DMS 273 (cell line): ENCODE measurements at regions not wholly inside any gene's neighbourhood (a gene's known extent, or its start where the extent isn't known, plus 50 kb on each side); places are given as distances from the start of the nearest gene placed in this dataset.

Experiments used
- DNase-seq: peaks from one replicate; lab custom pipeline; 2025; ENCODE audit not compliant: unreplicated experiment; lab: John Stamatoyannopoulos, UW

DNA sequence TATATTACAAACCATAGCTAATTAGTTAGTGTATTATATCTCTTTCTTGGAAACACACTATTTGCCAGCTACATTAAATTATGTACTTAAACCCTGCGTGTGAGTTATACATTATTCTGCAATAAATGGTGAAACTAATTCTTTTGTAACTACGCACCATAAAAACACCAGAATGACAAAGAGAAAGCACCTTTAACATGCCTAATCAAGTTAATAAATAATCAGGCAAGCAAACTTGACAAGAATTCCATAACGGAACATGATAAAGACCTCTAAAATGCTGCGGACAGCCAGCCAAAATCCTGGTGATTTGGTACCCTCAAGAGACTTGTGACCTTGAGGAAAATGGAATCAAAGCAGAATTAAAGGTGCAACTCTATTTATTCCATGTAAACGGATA, 375.3 kb upstream of the KITLG start:
- DNase-seq = no peak

DNA sequence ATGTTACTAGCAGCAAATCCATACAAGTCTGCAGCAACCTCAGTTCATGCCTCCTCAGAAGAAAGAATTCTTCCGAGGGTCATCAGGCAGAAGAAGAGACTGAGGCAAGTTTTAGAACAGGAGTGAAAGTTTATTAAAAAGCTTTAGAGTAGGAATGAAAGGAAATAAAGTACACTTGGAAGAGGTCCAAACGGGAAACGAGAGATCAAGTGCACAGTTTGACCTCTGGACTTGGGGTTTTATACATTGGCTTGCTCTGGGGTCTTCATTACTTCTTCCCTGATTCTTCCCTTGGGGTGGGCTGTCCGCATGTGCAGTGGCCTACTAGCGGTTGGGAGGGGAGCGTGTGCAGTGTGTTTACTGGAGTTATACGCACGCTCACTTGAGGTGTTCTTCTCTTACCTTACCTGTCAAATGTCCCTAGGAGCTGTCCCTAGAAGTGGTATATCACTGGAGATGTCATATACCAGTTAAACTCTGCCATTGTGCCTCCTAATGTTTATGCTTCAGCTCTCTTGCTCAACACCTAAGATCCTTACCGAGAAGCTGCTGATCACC, 372.8 kb upstream of the KITLG start:
- no peak for DNase-seq

DNA sequence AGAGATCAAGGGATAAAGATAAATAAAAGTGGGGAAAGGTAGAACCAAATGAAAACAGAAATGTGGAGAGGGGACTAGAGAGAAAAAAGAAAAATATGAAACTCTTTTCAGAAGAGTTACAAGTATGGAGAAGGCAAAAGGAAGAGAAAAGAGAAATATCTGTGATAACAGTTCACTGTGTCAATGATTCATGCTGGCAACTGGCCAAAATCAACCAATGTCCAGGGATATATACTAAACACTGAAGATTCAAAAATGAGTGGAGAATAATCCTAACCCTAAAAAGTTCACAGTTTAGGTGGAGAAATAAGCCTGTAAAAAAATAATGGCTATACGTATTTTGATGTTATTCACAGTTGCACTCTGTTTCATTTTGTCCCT, 372.3 kb upstream of the KITLG start:
- no peak for DNase-seq

- no peak for DNase-seq
These were observed 371.7 kb upstream of the KITLG start for GRCh38 chr12:88951860-88952561.

DNA sequence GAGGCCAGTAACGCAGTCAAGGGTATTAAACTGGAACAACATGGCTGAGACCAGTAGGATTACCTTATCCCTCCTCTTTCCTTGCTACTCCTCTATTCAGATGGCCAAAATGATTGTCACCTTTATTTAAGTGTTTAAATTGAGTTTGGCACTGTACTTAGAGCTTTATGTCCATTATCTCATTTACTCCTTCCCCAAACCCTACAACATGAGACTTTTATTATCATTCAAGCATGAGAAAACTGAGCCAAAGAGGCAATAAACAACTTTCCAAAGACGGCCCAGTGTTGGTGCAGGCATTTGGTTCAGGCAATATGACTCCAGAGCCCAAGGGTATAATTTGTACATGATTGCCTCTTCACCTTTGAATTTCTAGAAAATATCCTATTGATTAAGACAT, 370.9 kb upstream of the KITLG start:
- no peak for DNase-seq

DNA sequence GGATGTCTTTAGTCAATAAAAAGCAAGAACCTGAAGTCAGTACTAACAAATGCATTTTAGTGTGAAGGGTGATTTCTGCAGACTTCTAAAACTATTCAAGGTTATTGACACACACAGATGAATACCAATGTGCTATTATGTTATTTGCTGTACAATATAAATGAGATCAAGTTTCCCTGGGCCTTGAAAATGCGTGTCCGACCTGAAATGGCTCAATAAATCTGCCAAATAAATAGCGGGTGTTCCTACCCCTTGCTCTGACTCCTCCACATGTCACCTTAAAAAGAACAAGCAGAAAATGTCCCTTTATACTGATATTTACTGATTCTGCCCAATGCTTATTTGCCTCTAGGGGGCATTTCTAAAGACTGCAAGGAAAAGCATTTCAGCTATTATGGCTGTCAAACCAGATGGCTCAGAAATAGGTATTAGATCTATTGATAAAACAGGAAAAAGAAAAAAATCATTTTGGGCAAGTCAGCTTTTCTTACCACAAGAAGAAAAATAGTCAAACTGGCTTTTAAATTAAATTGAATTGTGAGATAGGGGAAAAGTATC, 367.3 kb upstream of the KITLG start:
- DNase-seq = no peak

DNA sequence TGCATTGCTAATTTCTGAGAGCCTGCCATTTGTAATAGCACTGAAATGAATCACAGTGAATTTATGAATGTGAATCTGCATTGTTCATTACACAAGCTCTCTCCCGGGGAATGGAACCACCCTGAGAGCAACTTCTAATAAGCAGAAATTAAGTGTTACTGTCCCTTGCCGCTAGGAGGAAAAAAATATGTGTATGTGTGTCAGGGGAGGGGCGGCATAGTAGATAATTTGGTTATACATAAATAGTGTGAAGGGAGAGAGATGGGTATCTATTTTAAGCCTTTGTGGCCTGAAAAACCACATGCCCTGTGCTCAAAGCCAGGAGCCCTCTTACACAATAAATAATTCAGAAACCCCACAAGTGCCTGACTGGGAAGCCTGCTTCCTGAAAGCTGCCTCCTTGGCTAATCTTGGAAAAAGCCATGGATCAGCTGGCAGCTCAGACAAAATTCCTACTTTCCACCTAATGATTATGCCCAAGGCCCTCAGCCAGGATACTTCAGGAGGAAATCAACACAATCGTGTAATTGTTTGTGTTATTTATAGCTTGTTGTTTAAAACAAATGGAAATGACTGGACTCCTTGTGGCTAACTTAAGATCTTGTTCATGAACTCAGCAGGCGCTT, 366.2 kb upstream of the KITLG start:
- no peak for DNase-seq

DNA sequence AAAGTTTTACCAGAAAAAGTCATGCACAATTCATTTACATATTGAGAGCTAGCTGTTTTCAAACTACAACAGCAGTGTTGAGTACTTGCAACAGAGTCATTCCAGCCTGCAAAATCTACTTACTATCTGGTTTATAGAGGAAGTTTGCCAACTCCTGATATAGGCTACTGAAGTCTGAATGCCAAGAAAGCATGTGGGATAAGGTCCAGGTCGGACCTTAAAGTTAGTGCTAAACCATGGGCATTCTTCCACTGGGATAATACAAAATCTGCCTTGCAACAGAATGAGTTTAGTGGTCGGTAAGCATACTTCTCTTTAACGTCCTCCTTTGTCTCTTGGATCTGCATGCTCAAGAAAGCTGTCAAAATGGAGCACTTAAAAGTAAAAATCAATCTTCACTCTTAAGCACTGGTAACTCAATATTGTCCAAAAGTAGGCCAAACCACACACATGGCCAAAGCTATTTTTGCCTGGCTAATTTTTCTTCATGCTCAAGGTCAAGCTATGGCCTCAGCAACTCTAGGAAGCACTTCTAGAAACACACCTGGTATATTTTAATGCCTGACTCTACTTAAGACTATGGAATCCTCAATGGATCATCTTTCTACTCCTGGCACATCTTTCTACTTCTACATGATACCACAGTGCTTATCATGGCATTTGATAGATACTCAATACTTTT, 364.9 kb upstream of the KITLG start:
- no peak for DNase-seq

GRCh38 chr12:88944397-88944796, 364.1 kb upstream of the KITLG start:
- DNase-seq = no peak

- DNase-seq = no peak
These were observed 360.6 kb upstream of the KITLG start for GRCh38 chr12:88940854-88941253.

DNA sequence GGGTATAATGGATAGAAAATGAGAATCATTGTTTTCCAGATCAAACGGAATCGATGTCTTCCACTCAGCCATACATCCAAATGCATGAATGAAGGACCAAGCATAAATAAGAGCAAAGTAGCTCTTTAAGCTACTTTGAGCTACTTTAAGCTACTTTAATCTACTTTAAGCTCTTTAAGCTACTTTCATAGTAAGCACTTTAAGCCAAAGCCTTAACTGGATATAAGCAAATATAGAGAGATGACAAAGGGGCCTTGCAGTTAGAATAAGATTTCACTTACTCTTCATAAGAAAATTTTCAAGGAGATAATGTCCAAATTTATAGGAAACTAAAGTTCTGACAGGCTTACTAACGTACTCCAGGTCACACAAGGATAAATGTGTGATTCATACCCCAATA, 355.6 kb upstream of the KITLG start:
- no peak for DNase-seq

DNA sequence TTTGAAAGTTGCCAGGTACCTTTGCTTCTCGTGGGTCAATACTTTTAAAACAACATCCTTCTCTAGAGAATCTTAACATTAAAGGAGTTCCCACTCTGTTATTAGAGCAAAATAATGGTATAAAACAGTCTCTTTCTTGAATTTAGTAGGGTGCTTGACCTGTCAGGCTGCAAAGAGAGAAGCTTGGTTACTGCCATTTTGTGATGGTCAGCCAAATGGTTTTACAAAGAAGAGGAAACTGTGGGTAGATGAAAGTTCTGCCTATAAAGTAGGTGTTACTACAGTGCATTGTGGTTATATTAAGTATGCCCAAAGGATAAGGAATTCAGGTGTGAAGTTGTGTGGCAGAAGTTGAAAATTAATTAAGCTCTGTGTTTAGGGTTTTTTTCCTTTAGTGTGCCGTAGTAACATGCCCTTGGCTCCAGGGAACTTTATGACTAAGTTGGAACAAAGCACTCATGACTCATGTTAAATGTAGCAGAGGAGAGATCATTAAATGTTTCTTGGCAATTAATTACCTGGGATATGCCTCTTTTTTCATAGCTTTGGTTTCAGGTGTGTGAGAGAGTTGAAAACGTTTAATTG, 354.0 kb upstream of the KITLG start:
- DNase-seq = no peak

- no peak for DNase-seq
These were observed 352.2 kb upstream of the KITLG start for GRCh38 chr12:88932457-88932856.

GRCh38 chr12:88931598-88931997, 351.3 kb upstream of the KITLG start:
- no peak for DNase-seq

- no peak for DNase-seq
These were observed 345.2 kb upstream of the KITLG start for GRCh38 chr12:88925454-88925853.

DNA sequence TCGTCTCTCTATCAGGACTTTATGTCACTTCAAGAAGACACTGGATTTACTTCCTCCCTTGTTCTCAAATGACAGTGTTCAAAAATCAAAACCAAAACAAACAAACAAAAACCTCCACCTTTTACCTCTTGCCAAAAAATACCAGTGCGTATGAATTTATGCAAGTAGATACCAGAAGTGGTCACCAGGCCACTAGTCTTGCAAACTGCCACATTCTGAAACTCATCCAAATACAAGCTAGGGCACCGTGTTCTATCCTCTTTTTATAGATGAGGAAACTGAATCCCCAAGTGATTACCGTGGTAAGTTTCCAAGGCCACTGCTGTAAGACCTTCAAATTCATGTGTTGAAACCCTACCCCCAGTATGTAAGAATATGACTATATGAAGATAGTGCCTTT, 343.9 kb upstream of the KITLG start:
- no peak for DNase-seq

GRCh38 chr12:88923631-88924030, 343.4 kb upstream of the KITLG start:
- DNase-seq = no peak

GRCh38 chr12:88922816-88923215, 342.5 kb upstream of the KITLG start:
- no peak for DNase-seq

DNA sequence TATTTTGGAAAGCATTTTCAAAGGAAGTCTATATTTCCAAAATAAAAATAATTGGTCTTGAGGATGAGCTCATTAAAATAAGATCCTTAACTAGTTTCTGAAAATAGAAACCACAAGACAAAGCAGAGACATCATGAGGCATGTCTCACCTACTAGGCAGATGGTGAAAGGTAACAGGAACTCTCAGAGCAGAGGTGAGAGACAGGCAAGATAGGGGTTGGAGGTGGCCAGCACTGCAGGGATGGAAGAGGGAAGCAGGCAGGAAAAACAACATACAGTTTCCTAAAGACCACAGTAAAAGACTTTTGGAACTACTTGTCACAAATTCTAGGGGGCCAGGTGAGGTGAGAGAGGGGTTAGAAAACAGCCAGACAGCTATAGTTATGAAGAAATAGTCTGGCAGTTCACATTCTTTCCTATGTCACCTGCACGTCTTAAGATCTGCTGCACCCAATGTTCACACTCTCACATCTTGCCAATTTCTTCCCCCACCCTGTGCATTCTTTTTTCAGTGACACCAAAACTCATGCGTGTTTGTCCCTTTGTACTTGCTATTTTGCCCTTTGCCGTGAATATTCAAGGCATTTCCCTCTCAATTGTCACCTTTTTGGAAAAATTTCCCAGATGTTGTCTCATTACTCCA, 341.7 kb upstream of the KITLG start:
- DNase-seq = no peak

- no peak for DNase-seq
These were observed 341.2 kb upstream of the KITLG start for GRCh38 chr12:88921434-88921833.

- DNase-seq = no peak
These were observed 337.9 kb upstream of the KITLG start for GRCh38 chr12:88918161-88918560.
